ENCODE measurements at regions not wholly inside any gene's neighbourhood (a gene's known extent, or its start where the extent isn't known, plus 50 kb on each side); places are given as distances from the start of the nearest gene placed in this dataset.

GRCh38 chr17:79379700-79380445 is 231.0 kb downstream of the RBFOX3 start:
- DNase-seq (ENCODE audit: low read depth in 2 of 3, low spot score in 2 of 3): no peak

GRCh38 chr17:79377230-79377786 is 233.5 kb downstream of the RBFOX3 start:
- no peak for DNase-seq (ENCODE audit: low read depth in 2 of 3, low spot score in 2 of 3)

GRCh38 chr17:79374807-79375206 is 236.0 kb downstream of the RBFOX3 start:
- no peak for DNase-seq (ENCODE audit: low read depth in 2 of 3, low spot score in 2 of 3)

GRCh38 chr17:79374087-79374689 is 236.7 kb downstream of the RBFOX3 start:
- no peak for DNase-seq (ENCODE audit: low read depth in 2 of 3, low spot score in 2 of 3)

GRCh38 chr17:79372470-79373238 is 238.2 kb downstream of the RBFOX3 start:
- no peak for DNase-seq (ENCODE audit: low read depth in 2 of 3, low spot score in 2 of 3)

GRCh38 chr17:79371984-79372383 is 238.9 kb downstream of the RBFOX3 start:
- no peak for DNase-seq (ENCODE audit: low read depth in 2 of 3, low spot score in 2 of 3)

- DNase-seq (ENCODE audit: low read depth in 2 of 3, low spot score in 2 of 3): no peak
These were observed 240.3 kb downstream of the RBFOX3 start for GRCh38 chr17:79370594-79370993.

GRCh38 chr17:79370126-79370525 is 240.7 kb downstream of the RBFOX3 start:
- no peak for DNase-seq (ENCODE audit: low read depth in 2 of 3, low spot score in 2 of 3)

GRCh38 chr17:79369532-79369931 is 241.3 kb downstream of the RBFOX3 start:
- no peak for DNase-seq (ENCODE audit: low read depth in 2 of 3, low spot score in 2 of 3)

- no peak for DNase-seq (ENCODE audit: low read depth in 2 of 3, low spot score in 2 of 3)
These were observed 241.8 kb downstream of the RBFOX3 start for GRCh38 chr17:79369001-79369400.

- no peak for DNase-seq (ENCODE audit: low read depth in 2 of 3, low spot score in 2 of 3)
These were observed 242.3 kb downstream of the RBFOX3 start for GRCh38 chr17:79368521-79368920.

GRCh38 chr17:79366988-79367571 is 243.8 kb downstream of the RBFOX3 start:
- DNase-seq (ENCODE audit: low read depth in 2 of 3, low spot score in 2 of 3): no peak

- no peak for DNase-seq (ENCODE audit: low read depth in 2 of 3, low spot score in 2 of 3)
These were observed 244.7 kb downstream of the RBFOX3 start for GRCh38 chr17:79365836-79366770.

GRCh38 chr17:79365351-79365750 is 245.5 kb downstream of the RBFOX3 start:
- DNase-seq (ENCODE audit: low read depth in 2 of 3, low spot score in 2 of 3): no peak

GRCh38 chr17:79364315-79365094 is 246.3 kb downstream of the RBFOX3 start:
- DNase-seq (ENCODE audit: low read depth in 2 of 3, low spot score in 2 of 3): no peak

GRCh38 chr17:79363552-79364275 is 247.1 kb downstream of the RBFOX3 start:
- no peak for DNase-seq (ENCODE audit: low read depth in 2 of 3, low spot score in 2 of 3)

GRCh38 chr17:79362772-79363305 is 248.0 kb downstream of the RBFOX3 start:
- no peak for DNase-seq (ENCODE audit: low read depth in 2 of 3, low spot score in 2 of 3)

Data from hematopoietic multipotent progenitor cell (in vitro differentiated cells).